Endothelial cell of umbilical vein (primary cell): ENCODE measurements at regions not wholly inside any gene's neighbourhood (a gene's known extent, or its start where the extent isn't known, plus 50 kb on each side); places are given as distances from the start of the nearest gene placed in this dataset.

Experiments used
- CTCF ChIP-seq, 2 donors: IDR thresholded peaks; 1 replicate in 1 of 2; 2 replicates in 1 of 2; pipeline ENCODE4 v1.5.1; 2011; ENCODE audit warnings: low read length in 2 of 2, mild to moderate bottlenecking in 2 of 2, moderate library complexity in 2 of 2, control low read depth in 1 of 2, inconsistent platforms in 1 of 2, low read depth in 1 of 2; ENCODE audit not compliant: insufficient read depth in 1 of 2; ENCODE audit errors: extremely low read depth in 1 of 2
- EZH2 ChIP-seq: IDR thresholded peaks from 2 replicates; pipeline ENCODE4 v1.6.1; 2012; ENCODE audit warnings: borderline replicate concordance, low read depth, mild to moderate bottlenecking, moderate library complexity, low read length, inconsistent platforms; ENCODE audit not compliant: severe bottlenecking
- FOS ChIP-seq: IDR thresholded peaks from 2 replicates; pipeline ENCODE4 v1.6.1; 2011; ENCODE audit warnings: mild to moderate bottlenecking, low read length, moderate library complexity, borderline replicate concordance; ENCODE audit not compliant: insufficient read depth
- JUN ChIP-seq: IDR thresholded peaks from 2 replicates; pipeline ENCODE4 v1.6.1; 2011; ENCODE audit warnings: borderline replicate concordance, low read depth; ENCODE audit not compliant: insufficient read length, insufficient read depth
- MAX ChIP-seq: IDR thresholded peaks from 2 replicates; pipeline ENCODE4 v1.6.1; 2011; ENCODE audit not compliant: insufficient read depth, insufficient read length
- POLR2A ChIP-seq: IDR thresholded peaks from 2 replicates; pipeline ENCODE4 v1.6.1; 2012; ENCODE audit warnings: low read depth, mild to moderate bottlenecking, control low read depth, low read length
- POLR2AphosphoS5 ChIP-seq: IDR thresholded peaks from 2 replicates; pipeline ENCODE4 v1.6.1; 2012; ENCODE audit warnings: low read depth, mild to moderate bottlenecking, control low read depth, low read length, moderate library complexity; ENCODE audit not compliant: insufficient read depth

GRCh38 chr9:89805571-89806292, 200.9 kb downstream of the GADD45G start:
- no peak for TF ChIP-seq CTCF (IDR thresholded peaks at IDR 0.05; ENCODE audit: extremely low read depth in 1 of 2, insufficient read depth in 1 of 2, low read depth in 1 of 2, low read length in 2 of 2)
- TF ChIP-seq POLR2A, result no peak
- TF ChIP-seq MAX, result no peak
- no peak for TF ChIP-seq POLR2AphosphoS5
- no peak for TF ChIP-seq EZH2
- TF ChIP-seq FOS, result no peak
- no peak for TF ChIP-seq JUN
